HepG2 (cell line): ENCODE measurements at regions not wholly inside any gene's neighbourhood (a gene's known extent, or its start where the extent isn't known, plus 50 kb on each side); places are given as distances from the start of the nearest gene placed in this dataset.

Experiments
- ATF1 ChIP-seq: IDR thresholded peaks from 2 replicates; pipeline ENCODE4 v1.6.1; 2016; ENCODE audit warnings: mild to moderate bottlenecking, control low read depth
- CTCF ChIP-seq: sonication (generic); formaldehyde crosslinking; IDR thresholded peaks from 2 replicates; pipeline ENCODE4 v1.5.0; 2020; ENCODE audit warnings: mild to moderate bottlenecking, missing genetic modification reagents, moderate library complexity
- NR2C2 ChIP-seq: sonication (generic); formaldehyde crosslinking; IDR thresholded peaks from 2 replicates; pipeline ENCODE4 v1.4.0; 2020; ENCODE audit warnings: missing genetic modification reagents, mild to moderate bottlenecking, moderate library complexity, borderline replicate concordance
- POLR2AphosphoS5 ChIP-seq: IDR thresholded peaks from 2 replicates; pipeline ENCODE4 v1.6.1; 2012; ENCODE audit warnings: low read depth, low read length
- RAD51 ChIP-seq: fragments of 450-650 bp; IDR thresholded peaks from 2 replicates; pipeline ENCODE4 v1.6.1; 2016; ENCODE audit warnings: borderline replicate concordance
- RERE ChIP-seq: IDR thresholded peaks from 2 replicates; pipeline ENCODE4 v1.6.1; 2016; ENCODE audit warnings: low read depth, missing genetic modification reagents, missing compliant biosample characterization
- RXRB ChIP-seq: IDR thresholded peaks from 2 replicates; pipeline ENCODE4 v1.6.1; 2016; ENCODE audit warnings: borderline replicate concordance, missing genetic modification reagents, missing compliant biosample characterization
- SRF ChIP-seq: IDR thresholded peaks from 2 replicates; pipeline ENCODE4 v1.6.1; 2011; ENCODE audit warnings: mild to moderate bottlenecking, low read depth, low read length, moderate library complexity
- YEATS2 ChIP-seq: sonication (generic); formaldehyde crosslinking; IDR thresholded peaks from 2 replicates; pipeline ENCODE4 v1.4.0; 2020; ENCODE audit warnings: missing genetic modification reagents, borderline replicate concordance
- ZNF431 ChIP-seq: sonication (generic); formaldehyde crosslinking; IDR thresholded peaks from 2 replicates; pipeline ENCODE4 v1.9.0; 2022; ENCODE audit warnings: missing genetic modification reagents, low read depth, mild to moderate bottlenecking, borderline replicate concordance
- ZNF678 ChIP-seq: sonication (generic); formaldehyde crosslinking; IDR thresholded peaks from 2 replicates; pipeline ENCODE4 v1.4.0; 2020; ENCODE audit warnings: mild to moderate bottlenecking, missing genetic modification reagents
- ZNF687 ChIP-seq: sonication (generic); formaldehyde crosslinking; IDR thresholded peaks from 2 replicates; pipeline ENCODE4 v1.5.1; 2020; ENCODE audit warnings: mild to moderate bottlenecking, missing genetic modification reagents, moderate library complexity
- ZNF747 ChIP-seq: sonication (generic); formaldehyde crosslinking; IDR thresholded peaks from 2 replicates; pipeline ENCODE4 v1.8.1; 2023; ENCODE audit warnings: missing genetic modification reagents, mild to moderate bottlenecking, borderline replicate concordance

- no peak for TF ChIP-seq RERE (CRISPR knock-in tag)
- TF ChIP-seq ZNF687 (CRISPR knock-in tag): no peak
- no peak for TF ChIP-seq RAD51
- TF ChIP-seq YEATS2 (CRISPR knock-in tag): no peak
- no peak for TF ChIP-seq SRF
- no peak for TF ChIP-seq NR2C2 (CRISPR knock-in tag)
- no peak for TF ChIP-seq POLR2AphosphoS5
- no peak for TF ChIP-seq RXRB
- TF ChIP-seq CTCF (CRISPR knock-in tag): no peak
- TF ChIP-seq ZNF431 (CRISPR knock-in tag): no peak
- no peak for TF ChIP-seq ZNF747 (CRISPR knock-in tag)
- TF ChIP-seq ATF1: no peak
- TF ChIP-seq ZNF678 (CRISPR knock-in tag): no peak
Observed at GRCh38 chr10:28902215-28902614, 224.9 kb downstream of the BAMBI start.
